NCI-H2029 (cell line): ENCODE measurements at regions not wholly inside any gene's neighbourhood (a gene's known extent, or its start where the extent isn't known, plus 50 kb on each side); places are given as distances from the start of the nearest gene placed in this dataset.

Experiments
- DNase-seq: peaks from one replicate; lab custom pipeline; 2025; lab: John Stamatoyannopoulos, UW

DNA sequence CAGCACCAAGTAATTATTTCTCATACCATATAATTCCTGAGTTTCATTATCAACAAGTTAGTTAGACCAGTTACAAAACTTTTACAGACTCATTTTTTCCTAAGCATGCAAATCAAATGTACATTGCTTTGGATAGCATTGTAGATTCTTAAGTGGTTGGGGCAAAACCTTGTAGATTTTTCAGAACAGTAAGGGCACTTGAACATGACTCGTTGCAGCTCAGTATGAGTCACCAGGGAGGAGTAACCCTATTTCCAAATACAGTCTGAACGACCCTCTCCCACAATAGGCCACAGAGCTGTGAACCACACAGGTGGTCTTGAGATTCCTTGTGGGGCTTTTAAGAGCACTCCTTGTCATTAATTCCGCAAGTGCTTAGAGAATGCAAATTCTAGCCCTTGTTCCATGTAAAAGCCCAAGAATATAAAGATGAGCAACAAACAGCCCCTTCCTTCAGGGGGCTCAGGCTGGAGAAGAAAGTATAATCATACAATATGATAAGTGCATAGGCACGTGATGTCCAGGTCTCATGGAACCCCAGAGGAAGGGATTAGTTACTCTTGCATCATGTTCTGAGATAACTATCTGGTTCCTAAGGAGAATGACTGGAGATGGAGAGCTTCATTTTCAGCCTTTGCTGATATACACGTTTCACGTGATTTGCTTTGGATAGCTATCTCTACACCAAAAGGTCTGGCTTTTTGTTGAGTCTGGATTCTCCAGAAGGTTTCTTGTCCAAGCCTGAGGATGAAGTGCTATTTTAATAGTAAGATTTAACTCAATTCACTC lies 295.7 kb downstream of the KCNN2 start:
- no peak for DNase-seq

DNA sequence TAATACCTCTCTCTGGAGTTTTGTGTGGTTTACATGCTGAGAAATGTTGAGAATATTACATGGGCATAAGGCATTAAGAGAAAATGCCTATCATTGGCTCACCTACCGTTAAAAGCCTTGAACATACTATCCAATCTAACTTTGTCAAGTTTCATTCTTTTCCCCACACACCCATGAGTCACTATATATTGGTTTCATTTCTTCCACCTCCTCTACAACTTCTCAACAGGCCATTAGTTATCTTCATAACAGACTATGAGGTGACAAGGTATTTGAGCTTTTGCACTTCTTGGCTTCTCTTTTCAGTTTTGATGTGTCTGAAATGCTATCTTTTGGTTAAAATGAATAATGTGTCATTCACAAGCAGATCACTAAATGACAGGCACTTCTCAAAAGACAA lies 288.0 kb downstream of the KCNN2 start:
- DNase-seq = no peak

DNA sequence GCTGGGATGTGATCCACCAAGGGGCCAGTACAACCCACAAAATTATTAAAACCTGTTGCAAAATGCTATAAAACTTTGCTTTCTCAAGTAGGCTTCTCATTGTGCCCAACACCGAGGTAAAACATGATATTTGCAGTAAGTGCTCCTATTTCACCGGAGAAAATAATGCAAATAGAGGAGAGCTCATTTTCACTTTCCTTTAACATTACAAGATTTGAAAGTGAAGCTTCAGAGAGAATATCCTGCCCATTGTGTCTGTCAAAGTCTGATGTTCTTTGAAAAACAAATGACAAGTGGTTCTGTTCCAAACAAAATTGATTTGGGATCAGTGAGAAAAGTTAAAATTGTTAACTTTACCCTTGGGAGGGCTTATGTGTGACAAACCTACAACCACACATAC lies 287.1 kb downstream of the KCNN2 start:
- no peak for DNase-seq

DNA sequence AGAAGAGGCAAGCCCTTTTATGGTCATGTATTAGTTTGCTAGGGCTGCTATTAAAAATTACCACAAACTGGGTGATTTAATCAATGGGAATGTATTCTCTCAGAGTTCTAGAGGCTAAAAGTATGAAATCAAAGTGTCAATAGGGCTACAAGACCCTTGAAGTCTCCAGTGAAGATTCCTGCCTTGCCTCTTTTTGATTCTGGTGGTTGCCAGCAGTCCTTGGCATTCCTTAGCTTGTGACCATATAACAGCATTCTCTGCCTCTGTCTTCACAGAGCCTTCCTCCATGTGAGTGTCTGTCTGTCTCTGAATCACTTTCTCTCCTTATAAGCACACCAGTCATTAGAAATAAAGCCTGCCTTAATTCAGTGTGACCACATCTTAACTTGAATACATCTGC lies 282.7 kb downstream of the KCNN2 start:
- no peak for DNase-seq

DNA sequence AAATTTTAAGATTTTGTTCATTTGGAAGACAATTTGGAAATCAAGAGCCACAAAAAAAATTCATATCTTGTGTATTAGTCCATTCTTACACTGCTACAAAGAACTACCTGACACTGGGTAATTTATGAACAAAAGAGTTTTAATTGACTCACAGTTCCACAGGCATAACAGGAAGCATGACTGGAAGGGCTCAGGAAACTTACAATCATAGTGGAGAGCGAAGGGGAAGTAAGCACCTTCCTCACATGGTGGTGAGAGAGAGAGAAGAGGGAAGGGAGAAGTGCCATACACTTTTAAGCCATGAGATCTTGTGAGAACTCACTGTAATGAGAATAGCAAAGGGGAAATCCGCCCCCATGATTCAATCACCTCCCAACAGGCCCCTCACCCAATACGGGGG lies 274.4 kb downstream of the KCNN2 start:
- DNase-seq = no peak

DNA sequence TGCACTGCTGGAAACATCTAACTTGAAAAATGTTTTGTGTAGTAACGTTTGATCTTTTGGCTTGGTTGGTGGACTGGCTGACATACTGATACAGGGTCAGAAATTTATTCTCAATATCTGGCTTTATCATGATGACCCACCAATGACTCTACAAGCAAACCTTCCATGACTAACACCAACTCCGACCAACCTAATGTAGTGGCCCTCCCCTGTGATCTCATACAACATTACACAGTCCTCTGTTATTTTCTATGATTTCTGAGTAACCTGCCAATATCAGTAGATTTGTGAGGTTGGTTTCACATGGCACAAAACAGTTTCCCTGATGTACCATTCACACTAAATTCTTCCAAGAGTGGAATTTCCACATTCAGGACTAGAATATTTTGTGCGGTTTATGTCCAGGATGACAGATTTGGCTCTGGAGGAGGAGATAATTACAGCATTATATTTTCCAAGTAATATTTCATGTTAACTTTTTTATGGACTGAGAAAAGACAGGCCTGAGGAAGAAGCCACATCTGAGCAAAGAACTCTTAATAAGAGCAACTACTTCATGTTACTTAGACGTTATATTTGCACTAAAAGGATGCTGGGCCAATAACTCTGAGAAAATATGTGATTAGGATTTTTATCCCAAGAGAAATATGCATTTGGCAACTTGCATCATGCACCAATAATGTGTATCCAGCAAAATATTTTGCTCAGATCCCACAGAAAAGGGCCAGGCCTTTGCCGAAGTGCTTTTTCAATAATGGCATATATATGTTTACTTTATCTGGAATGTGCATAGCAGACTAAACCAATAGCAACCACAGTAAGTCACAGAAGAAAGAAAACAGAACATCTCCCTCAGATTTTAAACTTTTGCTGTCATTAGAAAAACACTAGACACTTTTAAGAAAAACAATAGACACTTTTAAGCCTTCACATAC lies 273.4 kb downstream of the KCNN2 start:
- DNase-seq = no peak

DNA sequence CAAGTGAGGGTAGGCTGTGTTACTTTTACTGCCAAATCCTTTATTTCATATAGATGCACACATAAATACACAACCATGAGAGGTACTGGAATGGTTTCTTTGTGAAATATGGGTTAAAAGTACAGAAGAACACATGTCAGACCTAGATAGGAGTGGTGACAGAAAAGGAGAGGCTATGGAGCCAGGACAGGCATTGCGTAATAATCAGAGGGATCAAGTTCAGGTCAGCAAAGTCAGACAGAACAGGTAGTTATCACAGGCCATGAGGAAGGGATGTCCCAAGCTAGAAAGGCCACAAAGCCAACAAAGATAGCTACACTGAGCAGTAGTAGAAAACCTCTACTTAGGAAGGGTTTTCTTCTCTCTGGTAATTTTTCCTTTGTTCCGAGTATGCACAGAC lies 272.6 kb downstream of the KCNN2 start:
- no peak for DNase-seq

DNA sequence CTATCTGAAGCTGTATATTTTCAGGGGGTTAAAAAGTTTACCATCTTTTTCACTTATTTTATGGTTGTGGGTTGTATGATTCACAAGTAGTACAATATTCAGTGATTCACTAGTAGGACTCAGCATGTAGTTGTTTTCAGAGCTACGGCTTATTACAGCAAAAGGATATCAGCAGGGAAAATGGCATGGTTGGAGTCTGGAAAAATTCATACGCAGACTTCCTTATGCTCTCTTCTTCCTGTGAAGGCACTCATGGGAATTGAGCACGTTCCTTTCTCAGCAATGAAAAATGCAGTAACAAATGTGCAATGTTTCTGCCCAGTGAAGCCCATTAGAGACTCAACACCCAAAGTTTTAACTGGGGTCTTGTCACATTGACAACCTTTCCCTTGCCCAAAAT lies 250.5 kb downstream of the KCNN2 start:
- DNase-seq = no peak

DNA sequence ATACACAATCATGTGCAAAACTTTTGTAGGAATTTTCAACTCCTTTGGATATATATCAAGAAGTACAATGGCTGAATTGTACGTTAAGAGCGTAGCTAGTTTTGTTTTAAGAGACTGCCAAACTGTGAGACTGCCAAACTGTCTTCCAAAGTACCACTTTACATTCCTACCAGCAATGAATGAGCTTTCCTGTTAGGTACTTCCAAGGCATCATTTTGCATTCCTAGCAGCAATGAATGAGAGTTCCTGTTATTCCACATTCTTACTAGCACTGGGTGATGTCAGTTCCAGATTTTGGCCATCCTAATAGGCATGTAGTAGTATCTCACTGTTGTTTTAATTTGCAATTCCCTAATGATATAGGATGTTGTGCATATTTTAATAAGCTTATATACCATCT lies 219.3 kb downstream of the KCNN2 start:
- DNase-seq = no peak

DNA sequence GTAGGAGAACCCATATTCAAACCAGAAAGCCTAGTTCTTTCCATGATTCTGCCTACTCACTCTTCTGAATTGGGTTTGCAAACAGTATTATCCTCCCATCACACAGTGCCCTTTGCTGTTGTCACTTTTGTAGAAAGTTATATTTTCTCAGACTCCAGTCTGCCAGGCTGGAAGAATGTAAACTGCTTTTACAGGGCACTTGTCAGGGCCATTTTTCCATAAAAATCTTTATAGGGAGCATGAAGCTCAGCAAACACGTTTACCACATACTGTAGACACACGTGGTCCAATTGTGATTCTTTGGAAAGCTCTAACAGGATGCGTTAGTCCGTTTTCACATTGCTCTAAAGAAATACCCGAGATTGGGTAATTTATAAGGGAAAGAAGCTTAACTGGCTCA lies 204.0 kb downstream of the KCNN2 start:
- DNase-seq = no peak

DNA sequence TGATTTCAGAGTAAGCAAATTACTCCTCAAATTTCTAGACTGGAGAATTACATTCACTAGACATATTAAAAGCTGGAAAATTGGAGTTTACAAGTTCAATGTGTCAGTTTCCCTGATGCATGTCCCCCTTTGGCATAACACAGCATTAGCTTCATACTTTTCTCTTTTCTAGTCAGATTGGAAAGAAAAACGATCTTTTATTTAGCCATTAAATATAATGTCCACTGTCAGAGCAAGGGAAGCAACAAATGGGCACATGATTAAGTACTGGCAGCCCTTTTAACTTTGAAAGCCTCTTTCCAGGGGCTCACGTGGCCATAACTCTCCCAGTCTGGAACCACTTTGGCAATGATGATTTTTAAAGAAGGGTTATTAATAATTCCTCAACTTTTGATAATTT lies 203.3 kb downstream of the KCNN2 start:
- no peak for DNase-seq

DNA sequence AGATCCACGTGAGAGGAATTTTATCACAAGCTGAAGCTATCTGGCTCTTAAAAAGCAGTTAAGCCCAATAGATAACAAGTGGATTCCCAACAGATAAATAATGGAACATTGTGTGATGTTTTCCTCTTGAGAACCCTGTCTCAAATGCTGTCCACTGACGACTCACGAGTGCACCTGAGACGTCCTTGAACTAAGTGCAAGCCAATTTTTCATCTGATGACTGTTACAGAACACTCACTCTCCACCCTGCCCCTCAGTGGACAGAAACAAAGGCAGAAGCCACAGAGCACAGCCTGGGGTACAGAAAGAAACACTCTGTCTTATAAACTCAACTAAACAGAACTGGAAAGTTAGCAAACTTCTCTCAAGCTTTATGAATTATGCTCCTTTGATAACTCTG lies 199.5 kb downstream of the KCNN2 start:
- no peak for DNase-seq
